GM23248 (cell line): ENCODE measurements at regions not wholly inside any gene's neighbourhood (a gene's known extent, or its start where the extent isn't known, plus 50 kb on each side); places are given as distances from the start of the nearest gene placed in this dataset.

Experiments
- DNase-seq: peaks from one replicate; pipeline ENCODE4 v3.0.0-alpha.2; 2015
- H2AFZ ChIP-seq: fragments of 200-600 bp; sonication (generic); 2 replicates; pipeline ENCODE4 v1.6.1; 2016; ENCODE audit warnings: antibody characterized with exemption
- H3F3A ChIP-seq: fragments of 200-600 bp; sonication (generic); 2 replicates; pipeline ENCODE4 v1.6.1; 2016; ENCODE audit warnings: mild to moderate bottlenecking, antibody characterized with exemption, mixed run types; ENCODE audit not compliant: insufficient read depth
- H3K27ac ChIP-seq: fragments of 200-600 bp; sonication (generic); 2 replicates; pipeline ENCODE4 v1.5.1; 2016; ENCODE audit warnings: mild to moderate bottlenecking
- H3K27me3 ChIP-seq: fragments of 200-600 bp; sonication (generic); replicated peaks from 2 replicates; pipeline ENCODE4 v1.6.1; 2016; ENCODE audit warnings: mild to moderate bottlenecking; ENCODE audit not compliant: insufficient read depth
- H3K36me3 ChIP-seq: fragments of 200-600 bp; sonication (generic); 2 replicates; pipeline ENCODE4 v1.6.1; 2016; ENCODE audit warnings: low read depth, mild to moderate bottlenecking
- H3K4me1 ChIP-seq: fragments of 200-600 bp; sonication (generic); 2 replicates; pipeline ENCODE4 v1.6.1; 2016; ENCODE audit warnings: mild to moderate bottlenecking; ENCODE audit not compliant: insufficient read depth
- H3K4me2 ChIP-seq: fragments of 200-600 bp; sonication (generic); one replicate; pipeline ENCODE4 v1.6.1; 2016; ENCODE audit warnings: mild to moderate bottlenecking; ENCODE audit not compliant: unreplicated experiment
- H3K4me3 ChIP-seq: fragments of 200-600 bp; sonication (generic); 2 replicates; pipeline ENCODE4 v1.5.1; 2016; ENCODE audit warnings: mild to moderate bottlenecking
- H3K79me2 ChIP-seq: fragments of 200-600 bp; sonication (generic); 2 replicates; pipeline ENCODE4 v1.6.1; 2016; ENCODE audit warnings: mild to moderate bottlenecking; ENCODE audit not compliant: insufficient read depth
- H3K9ac ChIP-seq: fragments of 200-600 bp; sonication (generic); 2 replicates; pipeline ENCODE4 v1.6.1; 2016; ENCODE audit warnings: mild to moderate bottlenecking
- H3K9me2 ChIP-seq: fragments of 200-600 bp; sonication (generic); 2 replicates; pipeline ENCODE4 v1.6.1; 2016; ENCODE audit warnings: mixed run types, mild to moderate bottlenecking, moderate library complexity; ENCODE audit not compliant: insufficient read depth
- H3K9me3 ChIP-seq: fragments of 200-600 bp; sonication (generic); one replicate; pipeline ENCODE4 v1.6.1; 2017; ENCODE audit warnings: low read depth
- H4K20me1 ChIP-seq: fragments of 200-600 bp; sonication (generic); 2 replicates; pipeline ENCODE4 v1.6.0; 2016; ENCODE audit not compliant: insufficient read depth
- EZH2 ChIP-seq: fragments of 200-600 bp; sonication (generic); IDR thresholded peaks from 2 replicates; pipeline ENCODE4 v1.6.1; 2018; ENCODE audit warnings: antibody characterized with exemption, mild to moderate bottlenecking; ENCODE audit not compliant: insufficient read depth, poor library complexity, severe bottlenecking
- EZH2phosphoT487 ChIP-seq: fragments of 200-600 bp; sonication (generic); IDR thresholded peaks from 2 replicates; pipeline ENCODE4 v1.6.1; 2018; ENCODE audit warnings: antibody characterized with exemption, moderate library complexity, mild to moderate bottlenecking, low read depth; ENCODE audit not compliant: insufficient read depth
- WGBS, 2 experiments: methylation state at CpG; one replicate each; pipeline ENCODE4 v1.1.6; 2015 to 2017; ENCODE audit warnings: low lambda C conversion rate in 2 of 2, low coverage in 1 of 2; ENCODE audit errors: missing lambda C conversion rate in 2 of 2; 5-methylcytosine and 5-hydroxymethylcytosine counted together
- in situ Hi-C: fragments of 300-500 bp; cut with MboI; formaldehyde crosslinking; loops from 2 replicates; pipeline ENCODE4 v1.15.0; 2020

DNA sequence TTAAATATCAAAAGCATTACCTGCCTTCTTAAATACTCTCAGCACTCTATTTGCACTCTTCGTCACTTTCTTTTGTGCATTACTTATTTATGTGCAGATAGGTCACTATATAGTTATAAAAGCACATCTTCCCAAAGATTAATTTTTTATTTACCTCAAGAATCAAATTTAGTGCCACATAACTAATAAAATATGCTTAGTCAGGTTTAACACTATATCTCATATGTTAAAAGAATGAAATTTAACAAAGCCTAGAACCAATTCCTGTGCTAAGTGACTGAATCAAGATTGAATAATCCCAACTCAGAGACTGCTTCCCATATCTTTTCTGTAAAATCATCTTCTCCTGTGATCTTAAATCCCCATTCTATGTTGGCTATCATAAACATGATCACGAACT is 957.5 kb upstream of the NXPH2 start:
- in situ Hi-C loops = no loop called here
- Histone ChIP-seq H3K9me3 (peaks cover 7% of the 10 kb centered on the region), H3K27me3 (no peaks in the 10 kb centered on the region), H3K4me3 (no peak overlapping the region), H3K79me2 (no peaks in the 10 kb centered on the region), H4K20me1 (no peaks in the 10 kb centered on the region), H3K4me2 (no peak overlapping the region), H3K36me3 (no peaks in the 10 kb centered on the region), H3F3A (no peaks in the 10 kb centered on the region), H3K4me1 (no peaks in the 10 kb centered on the region), H2AFZ (no peak overlapping the region), H3K9ac (no peak overlapping the region), H3K9me2 (0 out of 2 replicates have a peak, but pooled peaks cover 5% of the 10 kb centered on the region), H3K27ac (no peak overlapping the region)
- 24% methylated on average over 2 of the region's 2 CpGs for WGBS, 2 experiments
- no peak for TF ChIP-seq EZH2
- TF ChIP-seq EZH2phosphoT487 = no peak
- DNase-seq = no peak

DNA sequence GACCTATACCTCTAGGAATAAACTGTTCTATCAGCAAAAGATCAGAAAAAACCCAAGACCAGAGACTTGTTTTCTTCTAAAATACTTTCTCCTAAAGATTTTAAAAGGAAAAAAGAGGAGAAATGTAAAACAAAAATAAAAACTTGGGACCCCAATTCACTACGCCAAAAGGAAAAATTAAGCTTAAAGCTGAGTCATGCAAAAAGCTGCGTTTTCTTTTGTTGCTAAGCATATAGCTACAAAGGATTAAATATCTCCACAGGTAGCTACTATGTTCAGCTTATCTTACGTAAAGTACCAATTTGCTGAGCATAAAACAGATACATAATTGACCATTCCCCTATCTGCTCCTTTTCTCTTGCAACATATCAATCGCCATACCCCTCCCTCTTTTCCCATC is 950.0 kb upstream of the NXPH2 start:
- Histone ChIP-seq H3K27ac (no peak overlapping the region), H3K9me2 (no peaks in the 10 kb centered on the region), H3K9ac (no peak overlapping the region), H3K4me1 (no peaks in the 10 kb centered on the region), H3K27me3 (no peaks in the 10 kb centered on the region), H3K4me2 (no peak overlapping the region), H3K79me2 (no peaks in the 10 kb centered on the region), H3K9me3 (no peaks in the 10 kb centered on the region), H4K20me1 (no peaks in the 10 kb centered on the region), H3F3A (no peaks in the 10 kb centered on the region), H3K36me3 (no peaks in the 10 kb centered on the region), H3K4me3 (no peak overlapping the region), H2AFZ (no peak overlapping the region)
- WGBS, 2 experiments = 46 to 47% methylated on average over 4 of the region's 4 CpGs
- in situ Hi-C loops = no loop called here
- no peak for DNase-seq
- TF ChIP-seq EZH2 (no peak), EZH2phosphoT487 (no peak)

DNA sequence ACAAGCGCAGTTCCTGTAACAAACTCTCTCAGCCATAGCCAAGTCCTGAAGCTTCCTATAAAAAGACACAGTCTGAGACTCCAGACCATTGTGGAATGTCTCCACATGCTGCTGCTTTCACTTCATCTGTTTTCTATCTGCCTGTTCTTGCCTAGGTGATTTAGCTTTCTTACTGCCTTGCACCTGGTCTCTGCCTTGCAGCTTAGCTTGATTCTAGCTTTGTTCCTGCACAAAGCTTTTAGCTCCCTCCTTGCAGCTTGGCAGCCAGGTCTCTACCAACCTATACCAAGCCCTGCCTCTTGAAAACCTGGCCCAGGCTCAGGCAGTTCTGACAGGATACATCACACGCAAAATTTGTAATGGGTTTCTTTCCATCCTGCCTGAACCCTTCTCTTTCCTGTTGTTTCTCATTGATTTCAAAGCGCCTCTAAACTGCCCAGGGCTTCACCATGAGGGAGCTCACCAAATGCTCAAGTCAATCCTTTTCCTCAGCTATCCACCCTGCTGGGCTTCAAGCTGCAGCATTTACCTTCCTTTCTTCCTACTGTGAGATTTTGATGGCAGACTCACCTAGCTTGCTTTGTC is 941.3 kb upstream of the NXPH2 start:
- no peaks in the 10 kb centered on the region for H3K9me3 ChIP-seq
- H3K9ac ChIP-seq = no peak overlapping the region
- no peak overlapping the region for H3K4me3 ChIP-seq
- in situ Hi-C loops = no loop called here
- TF ChIP-seq EZH2 = no peak
- TF ChIP-seq EZH2phosphoT487 = no peak
- no peaks in the 10 kb centered on the region for H4K20me1 ChIP-seq
- WGBS, 2 experiments = 16 to 21% methylated on average over 3 of the region's 3 CpGs
- no peaks in the 10 kb centered on the region for H3K36me3 ChIP-seq
- H2AFZ ChIP-seq = no peak overlapping the region
- H3K9me2 ChIP-seq = no peaks in the 10 kb centered on the region
- H3K4me2 ChIP-seq = no peak overlapping the region
- no peak overlapping the region for H3K27ac ChIP-seq
- no peaks in the 10 kb centered on the region for H3K4me1 ChIP-seq
- no peaks in the 10 kb centered on the region for H3F3A ChIP-seq
- no peak for DNase-seq
- H3K79me2 ChIP-seq = no peaks in the 10 kb centered on the region
- no peaks in the 10 kb centered on the region for H3K27me3 ChIP-seq

DNA sequence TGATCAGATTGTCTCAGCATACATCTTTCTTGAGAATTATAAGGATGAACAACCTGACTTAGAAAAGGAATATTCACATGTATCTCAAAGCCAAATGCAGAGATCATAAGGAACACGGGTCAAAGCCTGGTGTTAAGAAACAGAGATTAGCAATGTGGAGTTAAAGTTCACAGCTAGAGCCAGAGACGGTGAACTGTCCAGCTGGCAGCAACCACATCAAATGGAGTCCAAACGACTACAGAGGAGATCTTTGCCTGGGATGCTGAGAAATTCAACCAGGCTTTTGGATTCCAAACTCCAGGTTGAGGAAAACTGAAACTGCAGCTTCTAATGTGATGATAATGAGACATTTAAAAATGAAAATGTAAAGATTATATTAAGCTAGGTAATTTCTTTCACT is 939.9 kb upstream of the NXPH2 start:
- Histone ChIP-seq H3K4me3 (no peak overlapping the region), H3K27ac (no peak overlapping the region), H3K4me2 (no peak overlapping the region), H3K9ac (no peak overlapping the region), H4K20me1 (no peaks in the 10 kb centered on the region), H3K4me1 (no peaks in the 10 kb centered on the region), H3K9me2 (no peaks in the 10 kb centered on the region), H3F3A (no peaks in the 10 kb centered on the region), H3K79me2 (no peaks in the 10 kb centered on the region), H3K27me3 (no peaks in the 10 kb centered on the region), H3K36me3 (no peaks in the 10 kb centered on the region), H3K9me3 (no peaks in the 10 kb centered on the region), H2AFZ (no peak overlapping the region)
- TF ChIP-seq EZH2phosphoT487 = no peak
- TF ChIP-seq EZH2 = no peak
- in situ Hi-C loops = no loop called here
- WGBS, 2 experiments = 1 to 6% methylated on average over 3 of the region's 3 CpGs
- no peak for DNase-seq

DNA sequence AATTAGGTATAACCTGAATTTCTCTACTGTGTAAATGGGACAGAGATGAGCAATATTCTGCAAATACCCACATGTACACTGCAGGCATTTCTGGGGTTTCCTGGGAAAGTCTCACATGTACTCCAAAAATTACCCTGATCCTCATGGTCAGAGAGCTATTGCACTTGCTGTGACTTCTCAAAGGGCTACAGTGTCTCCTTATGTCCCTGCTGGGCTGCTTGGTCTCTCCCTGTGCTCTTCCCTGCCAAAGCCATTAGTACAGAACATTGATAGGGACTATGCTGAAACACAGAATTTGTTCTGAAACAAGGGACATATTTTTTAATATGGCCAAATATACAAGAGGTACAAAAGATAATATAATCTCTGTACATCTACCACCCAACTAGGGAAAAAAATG is 924.4 kb upstream of the NXPH2 start:
- in situ Hi-C loops = no loop called here
- H3K4me2 ChIP-seq = no peak overlapping the region
- H3K36me3 ChIP-seq = no peaks in the 10 kb centered on the region
- H3K9ac ChIP-seq = no peak overlapping the region
- H3K4me3 ChIP-seq = no peak overlapping the region
- H3K27me3 ChIP-seq = no peaks in the 10 kb centered on the region
- H3K4me1 ChIP-seq = no peaks in the 10 kb centered on the region
- H3F3A ChIP-seq = no peaks in the 10 kb centered on the region
- no peaks in the 10 kb centered on the region for H3K9me2 ChIP-seq
- no peaks in the 10 kb centered on the region for H3K9me3 ChIP-seq
- no peak for TF ChIP-seq EZH2
- no peaks in the 10 kb centered on the region for H4K20me1 ChIP-seq
- H3K27ac ChIP-seq = no peak overlapping the region
- DNase-seq = no peak
- H2AFZ ChIP-seq = no peak overlapping the region
- H3K79me2 ChIP-seq = no peaks in the 10 kb centered on the region
